Omental fat pad (tissue), 3 donors: ENCODE measurements at regions not wholly inside any gene's neighbourhood (a gene's known extent, or its start where the extent isn't known, plus 50 kb on each side); places are given as distances from the start of the nearest gene placed in this dataset.

Experiments used
- ATAC-seq: fragments of 150-250 bp; one replicate; pipeline ENCODE4 v1.9.1; 2016; ENCODE audit warnings: mild to moderate bottlenecking, moderate library complexity; ENCODE audit not compliant: low FRiP score
- DNase-seq: peaks from one replicate; pipeline ENCODE4 v3.0.0-alpha.2; 2019; ENCODE audit warnings: low spot score
- CTCF ChIP-seq, 3 donors: fragments of 450-650 bp; IDR thresholded peaks; one replicate each; pipeline ENCODE4 v1.5.1; 2016 to 2017; ENCODE audit warnings: antibody characterized with exemption in 3 of 3, mild to moderate bottlenecking in 3 of 3, moderate library complexity in 2 of 3

GRCh38 chr7:81648716-81649115 is 121.1 kb downstream of the HGF start:
- ATAC-seq (no peak), DNase-seq (no peak)
- TF ChIP-seq CTCF (IDR thresholded peaks at IDR 0.05) = no peak

- no peak for ATAC-seq
- no peak for TF ChIP-seq CTCF (IDR thresholded peaks at IDR 0.05)
- no peak for DNase-seq
Observed at GRCh38 chr7:81645435-81645834, 124.4 kb downstream of the HGF start.

GRCh38 chr7:81641873-81642272 is 128.0 kb downstream of the HGF start:
- no peak for ATAC-seq
- TF ChIP-seq CTCF (IDR thresholded peaks at IDR 0.05) = no peak

GRCh38 chr7:81638198-81638597 is 131.6 kb downstream of the HGF start:
- DNase-seq (no peak), ATAC-seq (no peak)
- no peak for TF ChIP-seq CTCF (IDR thresholded peaks at IDR 0.05)

More at GRCh38 chr7:81641873-81642272, 128.0 kb downstream of the HGF start:
- no peak for DNase-seq

- TF ChIP-seq CTCF (IDR thresholded peaks at IDR 0.05) = no peak
- ATAC-seq = no peak
- DNase-seq = no peak
Observed at GRCh38 chr7:81637534-81637933, 132.3 kb downstream of the HGF start.

GRCh38 chr7:81632418-81632817 is 137.4 kb downstream of the HGF start:
- no peak for DNase-seq
- TF ChIP-seq CTCF (IDR thresholded peaks at IDR 0.05) = no peak
- ATAC-seq = no peak

- TF ChIP-seq CTCF (IDR thresholded peaks at IDR 0.05) = no peak
- DNase-seq = no peak
- no peak for ATAC-seq
Observed at GRCh38 chr7:81630600-81630999, 139.2 kb downstream of the HGF start.
